ENCODE measurements at regions not wholly inside any gene's neighbourhood (a gene's known extent, or its start where the extent isn't known, plus 50 kb on each side); places are given as distances from the start of the nearest gene placed in this dataset.

DNA sequence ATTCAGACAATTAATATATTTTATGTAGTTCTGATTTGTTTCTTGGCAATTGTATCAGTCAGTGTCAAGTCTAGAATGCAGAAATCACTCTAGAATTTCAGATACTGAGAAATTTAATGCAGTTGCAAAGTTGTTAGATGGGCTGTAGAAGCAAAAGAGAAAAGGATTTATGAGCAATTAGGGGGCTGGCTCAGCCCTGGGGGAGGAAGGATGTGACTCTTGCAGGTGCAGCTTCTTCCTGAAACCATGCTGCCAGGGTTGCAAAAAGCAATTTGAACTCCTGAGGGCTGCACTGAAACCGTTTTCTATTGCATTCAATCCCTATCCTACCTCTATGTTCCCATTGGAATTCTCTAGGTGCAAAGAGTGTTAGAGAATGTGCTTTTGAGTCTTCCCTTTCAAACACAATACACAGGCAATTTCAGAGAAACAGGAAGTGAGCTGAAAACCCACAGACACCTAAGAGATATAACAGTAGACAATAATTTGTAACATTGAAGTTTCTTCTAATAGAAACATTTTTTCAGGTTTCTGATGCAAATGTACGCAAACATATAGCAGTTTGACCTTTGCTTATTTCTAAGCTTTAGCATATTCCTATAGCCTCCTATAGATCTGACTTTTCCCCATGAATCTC, 814.7 kb upstream of the ATXN8OS start:
- Histone ChIP-seq H3K4me3 (replicated peaks; ENCODE audit: insufficient read depth, low read length) (no peak overlapping the region), H3K27ac (replicated peaks) (no peak overlapping the region), H3K27me3 (ENCODE audit: insufficient read depth, poor library complexity, severe bottlenecking) (no peaks in the 10 kb centered on the region)
- no peak for DNase-seq (ENCODE audit: low read depth in 1 of 2, low spot score in 1 of 2)
- TF ChIP-seq, protein P1, sequence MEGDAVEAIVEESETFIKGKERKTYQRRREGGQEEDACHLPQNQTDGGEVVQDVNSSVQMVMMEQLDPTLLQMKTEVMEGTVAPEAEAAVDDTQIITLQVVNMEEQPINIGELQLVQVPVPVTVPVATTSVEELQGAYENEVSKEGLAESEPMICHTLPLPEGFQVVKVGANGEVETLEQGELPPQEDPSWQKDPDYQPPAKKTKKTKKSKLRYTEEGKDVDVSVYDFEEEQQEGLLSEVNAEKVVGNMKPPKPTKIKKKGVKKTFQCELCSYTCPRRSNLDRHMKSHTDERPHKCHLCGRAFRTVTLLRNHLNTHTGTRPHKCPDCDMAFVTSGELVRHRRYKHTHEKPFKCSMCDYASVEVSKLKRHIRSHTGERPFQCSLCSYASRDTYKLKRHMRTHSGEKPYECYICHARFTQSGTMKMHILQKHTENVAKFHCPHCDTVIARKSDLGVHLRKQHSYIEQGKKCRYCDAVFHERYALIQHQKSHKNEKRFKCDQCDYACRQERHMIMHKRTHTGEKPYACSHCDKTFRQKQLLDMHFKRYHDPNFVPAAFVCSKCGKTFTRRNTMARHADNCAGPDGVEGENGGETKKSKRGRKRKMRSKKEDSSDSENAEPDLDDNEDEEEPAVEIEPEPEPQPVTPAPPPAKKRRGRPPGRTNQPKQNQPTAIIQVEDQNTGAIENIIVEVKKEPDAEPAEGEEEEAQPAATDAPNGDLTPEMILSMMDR (IDR thresholded peaks at IDR 0.05; ENCODE audit: insufficient read depth, low read length) = no peak
- TF ChIP-seq GABPA (IDR thresholded peaks at IDR 0.05; ENCODE audit: low read depth) (no peak), SPI1 (IDR thresholded peaks at IDR 0.05; ENCODE audit: borderline replicate concordance, low read depth) (peak; percentile 87), POLR2AphosphoS5 (IDR thresholded peaks at IDR 0.05; ENCODE audit: low read depth) (no peak)
- TF ChIP-seq, protein P2, sequence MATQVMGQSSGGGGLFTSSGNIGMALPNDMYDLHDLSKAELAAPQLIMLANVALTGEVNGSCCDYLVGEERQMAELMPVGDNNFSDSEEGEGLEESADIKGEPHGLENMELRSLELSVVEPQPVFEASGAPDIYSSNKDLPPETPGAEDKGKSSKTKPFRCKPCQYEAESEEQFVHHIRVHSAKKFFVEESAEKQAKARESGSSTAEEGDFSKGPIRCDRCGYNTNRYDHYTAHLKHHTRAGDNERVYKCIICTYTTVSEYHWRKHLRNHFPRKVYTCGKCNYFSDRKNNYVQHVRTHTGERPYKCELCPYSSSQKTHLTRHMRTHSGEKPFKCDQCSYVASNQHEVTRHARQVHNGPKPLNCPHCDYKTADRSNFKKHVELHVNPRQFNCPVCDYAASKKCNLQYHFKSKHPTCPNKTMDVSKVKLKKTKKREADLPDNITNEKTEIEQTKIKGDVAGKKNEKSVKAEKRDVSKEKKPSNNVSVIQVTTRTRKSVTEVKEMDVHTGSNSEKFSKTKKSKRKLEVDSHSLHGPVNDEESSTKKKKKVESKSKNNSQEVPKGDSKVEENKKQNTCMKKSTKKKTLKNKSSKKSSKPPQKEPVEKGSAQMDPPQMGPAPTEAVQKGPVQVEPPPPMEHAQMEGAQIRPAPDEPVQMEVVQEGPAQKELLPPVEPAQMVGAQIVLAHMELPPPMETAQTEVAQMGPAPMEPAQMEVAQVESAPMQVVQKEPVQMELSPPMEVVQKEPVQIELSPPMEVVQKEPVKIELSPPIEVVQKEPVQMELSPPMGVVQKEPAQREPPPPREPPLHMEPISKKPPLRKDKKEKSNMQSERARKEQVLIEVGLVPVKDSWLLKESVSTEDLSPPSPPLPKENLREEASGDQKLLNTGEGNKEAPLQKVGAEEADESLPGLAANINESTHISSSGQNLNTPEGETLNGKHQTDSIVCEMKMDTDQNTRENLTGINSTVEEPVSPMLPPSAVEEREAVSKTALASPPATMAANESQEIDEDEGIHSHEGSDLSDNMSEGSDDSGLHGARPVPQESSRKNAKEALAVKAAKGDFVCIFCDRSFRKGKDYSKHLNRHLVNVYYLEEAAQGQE (IDR thresholded peaks at IDR 0.05; ENCODE audit: insufficient replicate concordance, low read depth) = no peak

DNA sequence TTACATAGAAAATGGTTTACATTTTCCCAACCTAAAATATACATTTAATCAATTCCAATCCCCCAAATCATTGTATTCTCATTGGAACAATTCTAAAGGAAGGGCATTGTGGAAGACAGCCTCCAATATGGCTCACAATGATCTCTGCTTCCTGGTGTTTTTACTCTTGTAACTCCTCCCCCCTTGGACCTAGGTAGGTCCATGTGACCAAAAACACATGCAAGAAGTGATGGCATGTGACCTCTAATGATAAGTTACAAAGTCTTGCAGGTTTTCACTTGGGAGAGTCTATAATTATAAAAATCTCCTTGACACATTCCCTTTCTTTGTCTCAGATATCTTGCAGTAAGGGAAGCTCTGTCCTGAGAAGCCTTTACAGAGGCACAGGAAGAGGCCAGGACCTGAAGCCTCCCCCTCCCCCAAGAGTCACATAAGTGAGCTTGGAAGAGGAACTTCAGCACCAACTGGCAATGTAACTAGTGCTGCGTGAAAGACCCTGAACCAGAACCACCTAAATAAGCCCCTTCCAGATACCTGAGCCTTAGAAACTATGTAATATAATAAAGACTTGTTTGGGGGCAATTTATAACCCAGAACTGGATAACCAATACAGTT, 816.2 kb upstream of the ATXN8OS start:
- Histone ChIP-seq H3K4me3 (replicated peaks; ENCODE audit: insufficient read depth, low read length) (no peak overlapping the region), H3K27ac (replicated peaks) (no peak overlapping the region), H3K27me3 (ENCODE audit: insufficient read depth, poor library complexity, severe bottlenecking) (no peaks in the 10 kb centered on the region)
- TF ChIP-seq SPI1 (IDR thresholded peaks at IDR 0.05; ENCODE audit: borderline replicate concordance, low read depth) = no peak
- no peak for TF ChIP-seq GABPA (IDR thresholded peaks at IDR 0.05; ENCODE audit: low read depth)
- TF ChIP-seq POLR2AphosphoS5 (IDR thresholded peaks at IDR 0.05; ENCODE audit: low read depth) = no peak
- TF ChIP-seq, protein P1 (IDR thresholded peaks at IDR 0.05; ENCODE audit: insufficient read depth, low read length) = no peak
- TF ChIP-seq, protein P2 (IDR thresholded peaks at IDR 0.05; ENCODE audit: insufficient replicate concordance, low read depth) = no peak
- peak in 1 of 2 experiments; percentile 57 for DNase-seq (ENCODE audit: low read depth in 1 of 2, low spot score in 1 of 2)

DNA sequence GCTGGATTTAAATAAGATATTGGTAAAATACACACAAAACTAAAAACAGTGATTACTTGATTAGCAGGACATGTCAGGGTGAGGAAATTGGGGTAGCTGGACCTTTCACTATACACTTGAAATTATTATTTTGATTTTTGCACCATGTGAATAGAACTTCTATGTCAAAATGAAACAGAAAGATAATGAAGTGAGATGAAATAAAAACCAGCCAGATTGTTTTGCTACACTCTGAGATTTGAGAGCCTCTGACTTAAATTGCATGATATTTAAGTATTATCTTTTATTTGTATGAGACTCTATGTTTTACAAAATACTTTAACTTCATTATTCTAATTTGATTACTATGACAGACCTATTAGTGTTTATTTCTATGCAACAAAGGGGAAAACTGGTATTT, 819.6 kb upstream of the ATXN8OS start:
- H3K27me3 ChIP-seq (ENCODE audit: insufficient read depth, poor library complexity, severe bottlenecking) = no peaks in the 10 kb centered on the region
- H3K27ac ChIP-seq (replicated peaks) = no peak overlapping the region
- no peak for DNase-seq (ENCODE audit: low read depth in 1 of 2, low spot score in 1 of 2)
- no peak overlapping the region for H3K4me3 ChIP-seq (replicated peaks; ENCODE audit: insufficient read depth, low read length)
- TF ChIP-seq, protein P1 (IDR thresholded peaks at IDR 0.05; ENCODE audit: insufficient read depth, low read length) = no peak
- TF ChIP-seq, protein P2 (IDR thresholded peaks at IDR 0.05; ENCODE audit: insufficient replicate concordance, low read depth) = no peak
- TF ChIP-seq SPI1 (IDR thresholded peaks at IDR 0.05; ENCODE audit: borderline replicate concordance, low read depth) (no peak), POLR2AphosphoS5 (IDR thresholded peaks at IDR 0.05; ENCODE audit: low read depth) (no peak), GABPA (IDR thresholded peaks at IDR 0.05; ENCODE audit: low read depth) (no peak)

All from HL-60 (cell line).